HG03045 (cell line): ENCODE measurements at regions not wholly inside any gene's neighbourhood (a gene's known extent, or its start where the extent isn't known, plus 50 kb on each side); places are given as distances from the start of the nearest gene placed in this dataset.

Experiments
- ATAC-seq: cut with Tn5 transposase; IDR thresholded peaks from one replicate; pipeline ENCODE4 v1.9.1; 2021; ENCODE audit warnings: mild to moderate bottlenecking, moderate library complexity; ENCODE audit not compliant: unreplicated experiment

- ATAC-seq: peak; percentile 66
Observed at GRCh38 chr5:100479079-100479688, 56.0 kb upstream of the FAM174A start.

GRCh38 chr5:100472091-100472490, 63.1 kb upstream of the FAM174A start:
- no peak for ATAC-seq

- no peak for ATAC-seq
Observed at GRCh38 chr5:100469767-100470166, 65.4 kb upstream of the FAM174A start.

GRCh38 chr5:100464418-100464817, 70.8 kb upstream of the FAM174A start:
- ATAC-seq: no peak

GRCh38 chr5:100456615-100457014, 78.6 kb upstream of the FAM174A start:
- ATAC-seq: no peak

- no peak for ATAC-seq
Observed at GRCh38 chr5:100452126-100452525, 83.0 kb upstream of the FAM174A start.

GRCh38 chr5:100448111-100448528, 87.1 kb upstream of the FAM174A start:
- ATAC-seq: no peak

- no peak for ATAC-seq
Observed at GRCh38 chr5:100446879-100447430, 88.2 kb upstream of the FAM174A start.

GRCh38 chr5:100444961-100445360, 90.2 kb upstream of the FAM174A start:
- ATAC-seq: no peak

- ATAC-seq: no peak
Observed at GRCh38 chr5:100434815-100435214, 100.4 kb upstream of the FAM174A start.

- no peak for ATAC-seq
Observed at GRCh38 chr5:100432741-100433140, 102.4 kb upstream of the FAM174A start.

GRCh38 chr5:100430268-100431195, 104.6 kb upstream of the FAM174A start:
- no peak for ATAC-seq

GRCh38 chr5:100424787-100425186, 110.4 kb upstream of the FAM174A start:
- ATAC-seq: no peak

GRCh38 chr5:100424017-100424416, 111.2 kb upstream of the FAM174A start:
- no peak for ATAC-seq

- no peak for ATAC-seq
Observed at GRCh38 chr5:100423330-100423729, 111.8 kb upstream of the FAM174A start.

- ATAC-seq: no peak
Observed at GRCh38 chr5:100421360-100421759, 113.8 kb upstream of the FAM174A start.

GRCh38 chr5:100418231-100418630, 116.9 kb upstream of the FAM174A start:
- ATAC-seq: no peak

GRCh38 chr5:100409660-100410151, 125.5 kb upstream of the FAM174A start:
- no peak for ATAC-seq

GRCh38 chr5:100407053-100407452, 128.1 kb upstream of the FAM174A start:
- ATAC-seq: no peak

- no peak for ATAC-seq
Observed at GRCh38 chr5:100406640-100407039, 128.5 kb upstream of the FAM174A start.

- ATAC-seq: no peak
Observed at GRCh38 chr5:100402071-100402470, 133.1 kb upstream of the FAM174A start.

GRCh38 chr5:100401149-100401548, 134.0 kb upstream of the FAM174A start:
- ATAC-seq: no peak
